ENCODE measurements at regions not wholly inside any gene's neighbourhood (a gene's known extent, or its start where the extent isn't known, plus 50 kb on each side); places are given as distances from the start of the nearest gene placed in this dataset.

DNA sequence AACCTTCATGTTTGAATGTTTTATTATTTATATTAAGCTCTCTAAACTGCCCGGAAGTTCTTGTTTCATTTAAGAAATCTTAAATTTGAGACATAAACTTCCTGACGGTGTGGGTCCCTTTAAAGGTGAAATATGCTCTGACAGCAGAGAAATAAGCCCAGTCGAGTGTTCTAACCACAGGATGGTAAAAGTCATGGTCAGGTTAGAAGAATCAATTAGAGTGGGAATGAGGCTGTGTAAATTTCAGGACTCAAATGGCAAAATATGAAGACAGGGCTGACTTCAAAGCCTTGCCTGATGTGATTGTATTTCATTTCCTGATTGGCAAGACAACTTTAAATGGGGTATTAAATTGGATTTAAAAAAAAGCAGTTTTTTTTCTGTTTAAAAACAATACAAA lies 432.9 kb upstream of the BRINP1 start:
- peaks cover 48% of the 10 kb centered on the region for H3K4me1 ChIP-seq (ENCODE audit: control insufficient read depth, low read length)
- no peaks in the 10 kb centered on the region for H3F3A ChIP-seq (ENCODE audit: control insufficient read depth, insufficient read depth)
- peak overlapping the region; percentile 62 for H3K4me3 ChIP-seq (ENCODE audit: low read length)
- H3K9me2 ChIP-seq (replicated peaks; ENCODE audit: control insufficient read depth, low read length) = no peaks in the 10 kb centered on the region
- no peaks in the 10 kb centered on the region for H3K36me3 ChIP-seq (ENCODE audit: control insufficient read depth, low read length)
- peak overlapping the region; percentile 89 for H3K4me2 ChIP-seq (ENCODE audit: low read length)
- H3K27ac ChIP-seq (ENCODE audit: low read depth, low read length) = peak overlapping the region; percentile 85
- no peaks in the 10 kb centered on the region for H4K20me1 ChIP-seq (ENCODE audit: control insufficient read depth, insufficient read depth, low read depth, low read length)
- H3K9me3 ChIP-seq (ENCODE audit: control insufficient read depth, insufficient read depth, low read length) = no peaks in the 10 kb centered on the region
- no peaks in the 10 kb centered on the region for H3K79me2 ChIP-seq (ENCODE audit: control insufficient read depth, low read length)
- TF ChIP-seq, protein P1, sequence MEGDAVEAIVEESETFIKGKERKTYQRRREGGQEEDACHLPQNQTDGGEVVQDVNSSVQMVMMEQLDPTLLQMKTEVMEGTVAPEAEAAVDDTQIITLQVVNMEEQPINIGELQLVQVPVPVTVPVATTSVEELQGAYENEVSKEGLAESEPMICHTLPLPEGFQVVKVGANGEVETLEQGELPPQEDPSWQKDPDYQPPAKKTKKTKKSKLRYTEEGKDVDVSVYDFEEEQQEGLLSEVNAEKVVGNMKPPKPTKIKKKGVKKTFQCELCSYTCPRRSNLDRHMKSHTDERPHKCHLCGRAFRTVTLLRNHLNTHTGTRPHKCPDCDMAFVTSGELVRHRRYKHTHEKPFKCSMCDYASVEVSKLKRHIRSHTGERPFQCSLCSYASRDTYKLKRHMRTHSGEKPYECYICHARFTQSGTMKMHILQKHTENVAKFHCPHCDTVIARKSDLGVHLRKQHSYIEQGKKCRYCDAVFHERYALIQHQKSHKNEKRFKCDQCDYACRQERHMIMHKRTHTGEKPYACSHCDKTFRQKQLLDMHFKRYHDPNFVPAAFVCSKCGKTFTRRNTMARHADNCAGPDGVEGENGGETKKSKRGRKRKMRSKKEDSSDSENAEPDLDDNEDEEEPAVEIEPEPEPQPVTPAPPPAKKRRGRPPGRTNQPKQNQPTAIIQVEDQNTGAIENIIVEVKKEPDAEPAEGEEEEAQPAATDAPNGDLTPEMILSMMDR (IDR thresholded peaks at IDR 0.05; ENCODE audit: low read depth, low read length, poor library complexity, severe bottlenecking) = no peak
- TF ChIP-seq EZH2phosphoT487 (IDR thresholded peaks at IDR 0.05; ENCODE audit: borderline replicate concordance, low read length) = no peak
- H3K27me3 ChIP-seq (ENCODE audit: control insufficient read depth, low read length) = no peaks in the 10 kb centered on the region

DNA sequence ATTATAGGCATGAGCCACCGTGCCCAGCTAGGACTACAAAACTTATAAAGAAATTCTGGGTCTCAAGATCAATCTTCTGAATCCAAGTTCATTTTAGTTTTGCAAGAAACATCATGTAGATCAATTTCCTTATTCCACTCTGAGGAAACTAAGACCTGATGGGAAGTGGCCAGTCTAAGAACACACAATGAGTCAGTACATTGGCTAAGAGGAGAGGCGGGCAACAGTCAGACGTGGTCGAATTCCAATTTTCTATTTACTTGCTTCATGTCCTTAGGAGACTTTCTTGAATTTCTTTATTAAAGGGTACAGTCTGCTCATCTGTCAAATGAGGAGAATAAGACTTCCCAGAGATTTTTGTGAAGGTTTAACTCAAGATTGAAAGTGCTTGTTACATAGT lies 432.1 kb upstream of the BRINP1 start:
- Histone ChIP-seq H3K79me2 (ENCODE audit: control insufficient read depth, low read length) (no peaks in the 10 kb centered on the region), H3K36me3 (ENCODE audit: control insufficient read depth, low read length) (no peaks in the 10 kb centered on the region), H3K27ac (ENCODE audit: low read depth, low read length) (peak overlapping the region; percentile 85), H3K9me2 (replicated peaks; ENCODE audit: control insufficient read depth, low read length) (no peaks in the 10 kb centered on the region), H3K9me3 (ENCODE audit: control insufficient read depth, insufficient read depth, low read length) (no peaks in the 10 kb centered on the region), H3K4me2 (ENCODE audit: low read length) (no peak overlapping the region), H4K20me1 (ENCODE audit: control insufficient read depth, insufficient read depth, low read depth, low read length) (no peaks in the 10 kb centered on the region), H3K27me3 (ENCODE audit: control insufficient read depth, low read length) (no peaks in the 10 kb centered on the region), H3F3A (ENCODE audit: control insufficient read depth, insufficient read depth) (no peaks in the 10 kb centered on the region), H3K4me1 (ENCODE audit: control insufficient read depth, low read length) (peaks cover 48% of the 10 kb centered on the region), H3K4me3 (ENCODE audit: low read length) (no peak overlapping the region)
- TF ChIP-seq EZH2phosphoT487 (IDR thresholded peaks at IDR 0.05; ENCODE audit: borderline replicate concordance, low read length) = no peak
- TF ChIP-seq, protein P1 (IDR thresholded peaks at IDR 0.05; ENCODE audit: low read depth, low read length, poor library complexity, severe bottlenecking) = no peak

DNA sequence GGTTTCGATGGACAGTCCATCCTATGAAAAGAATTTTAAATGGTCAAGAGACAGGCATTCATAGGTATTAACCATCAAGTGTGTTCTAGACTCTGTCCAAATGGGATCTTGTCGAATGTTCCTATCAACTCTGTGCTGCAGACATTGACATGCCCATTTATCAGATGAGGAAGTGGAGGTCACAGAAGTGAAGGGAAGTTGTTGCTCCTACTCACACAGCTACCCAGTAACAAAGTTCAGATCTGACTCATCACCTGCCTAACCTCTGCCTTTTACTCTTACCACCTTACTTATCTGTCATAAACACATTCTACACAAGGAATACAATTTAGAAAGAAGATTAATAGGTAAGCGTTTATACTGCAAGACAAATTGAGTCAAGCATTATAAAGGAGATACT lies 426.2 kb upstream of the BRINP1 start:
- H3K36me3 ChIP-seq (ENCODE audit: control insufficient read depth, low read length) = no peaks in the 10 kb centered on the region
- H3K4me1 ChIP-seq (ENCODE audit: control insufficient read depth, low read length) = peaks cover 4% of the 10 kb centered on the region; the same call in 1 of the 2 replicates
- no peaks in the 10 kb centered on the region for H3F3A ChIP-seq (ENCODE audit: control insufficient read depth, insufficient read depth)

More for the DNA sequence above, 426.2 kb upstream of the BRINP1 start:
- Histone ChIP-seq H3K79me2 (ENCODE audit: control insufficient read depth, low read length) (no peaks in the 10 kb centered on the region), H3K27ac (ENCODE audit: low read depth, low read length) (no peak overlapping the region), H3K9me2 (replicated peaks; ENCODE audit: control insufficient read depth, low read length) (no peaks in the 10 kb centered on the region), H3K4me2 (ENCODE audit: low read length) (no peak overlapping the region), H3K27me3 (ENCODE audit: control insufficient read depth, low read length) (no peaks in the 10 kb centered on the region), H3K4me3 (ENCODE audit: low read length) (no peak overlapping the region), H3K9me3 (ENCODE audit: control insufficient read depth, insufficient read depth, low read length) (no peaks in the 10 kb centered on the region), H4K20me1 (ENCODE audit: control insufficient read depth, insufficient read depth, low read depth, low read length) (no peaks in the 10 kb centered on the region)
- TF ChIP-seq EZH2phosphoT487 (IDR thresholded peaks at IDR 0.05; ENCODE audit: borderline replicate concordance, low read length) = no peak
- TF ChIP-seq, protein P1 (IDR thresholded peaks at IDR 0.05; ENCODE audit: low read depth, low read length, poor library complexity, severe bottlenecking) = no peak

All from DOHH2 (cell line).